ENCODE measurements at regions not wholly inside any gene's neighbourhood (a gene's known extent, or its start where the extent isn't known, plus 50 kb on each side); places are given as distances from the start of the nearest gene placed in this dataset.
"Not testable (repeated sequence)": the region's sequence is repeated elsewhere in the genome, so short reads cannot be mapped to it uniquely, and the experiment has no call there.

- ATAC-seq = no peak
- Mint-ChIP-seq H3K4me3 (no peak overlapping the region), H3K27me3 (peaks cover 0 to 13% (median 2%) of the 10 kb centered on the region in 5 donors), H3K27ac (no peak overlapping the region), H3K9me3 (no peaks in the 10 kb centered on the region), H3K36me3 (no peaks in the 10 kb centered on the region), H3K4me1 (no peaks in the 10 kb centered on the region)
- no peak for DNase-seq
- POLR2A ChIA-PET = no interaction called here
These were observed 298.8 kb downstream of the MEX3B start for GRCh38 chr15:81747026-81747425.

- Mint-ChIP-seq H3K9me3 (peaks cover 0 to 4% (median 0%) of the 10 kb centered on the region in 9 donors), H3K36me3 (no peaks in the 10 kb centered on the region), H3K27me3 (peaks cover 0 to 2% (median 0%) of the 10 kb centered on the region in 5 donors), H3K27ac (no peak overlapping the region), H3K4me1 (no peaks in the 10 kb centered on the region), H3K4me3 (no peak overlapping the region)
- DNase-seq (no peak), ATAC-seq (no peak)
- POLR2A ChIA-PET = no interaction called here
These were observed 301.5 kb downstream of the MEX3B start for GRCh38 chr15:81744364-81744763.

- H3K27me3 Mint-ChIP-seq = peaks cover 0 to 1% (median 0%) of the 10 kb centered on the region in 5 donors
- POLR2A ChIA-PET = no interaction called here
- no peak overlapping the region for H3K4me3 Mint-ChIP-seq
- H3K36me3 Mint-ChIP-seq = no peaks in the 10 kb centered on the region
- H3K27ac Mint-ChIP-seq = no peak overlapping the region
- H3K9me3 Mint-ChIP-seq = peaks cover 0 to 5% (median 0%) of the 10 kb centered on the region in 9 donors
- no peaks in the 10 kb centered on the region for H3K4me1 Mint-ChIP-seq
- ATAC-seq = no peak
- no peak for DNase-seq
These were observed 305.4 kb downstream of the MEX3B start for GRCh38 chr15:81740416-81740815.

- H3K36me3 Mint-ChIP-seq = no peaks in the 10 kb centered on the region
- no peak overlapping the region for H3K4me3 Mint-ChIP-seq
- DNase-seq (no peak), ATAC-seq (no peak)
- POLR2A ChIA-PET = no interaction called here
- H3K9me3 Mint-ChIP-seq = peaks cover 0 to 11% (median 0%) of the 10 kb centered on the region in 9 donors
- H3K27ac Mint-ChIP-seq = no peak overlapping the region
- peaks cover 2 to 29% (median 8%) of the 10 kb centered on the region in 5 donors for H3K27me3 Mint-ChIP-seq
- no peaks in the 10 kb centered on the region for H3K4me1 Mint-ChIP-seq
These were observed 316.5 kb downstream of the MEX3B start for GRCh38 chr15:81729340-81729739.

- POLR2A ChIA-PET = no interaction called here
- H3K9me3 Mint-ChIP-seq = peaks cover 0 to 11% (median 0%) of the 10 kb centered on the region in 9 donors
- H3K4me3 Mint-ChIP-seq = no peak overlapping the region
- H3K4me1 Mint-ChIP-seq = no peaks in the 10 kb centered on the region
- DNase-seq (no peak), ATAC-seq (no peak)
- no peaks in the 10 kb centered on the region for H3K36me3 Mint-ChIP-seq
- H3K27me3 Mint-ChIP-seq = peaks cover 2 to 29% (median 8%) of the 10 kb centered on the region in 5 donors
- no peak overlapping the region for H3K27ac Mint-ChIP-seq
These were observed 317.1 kb downstream of the MEX3B start for GRCh38 chr15:81728726-81729125.

- H3K36me3 Mint-ChIP-seq = no peaks in the 10 kb centered on the region
- ATAC-seq (no peak), DNase-seq (no peak)
These were observed 320.2 kb downstream of the MEX3B start for GRCh38 chr15:81725590-81725989.

GRCh38 chr15:81724536-81724935 is 321.3 kb downstream of the MEX3B start:
- DNase-seq (no peak), ATAC-seq (no peak)
- no peak overlapping the region for H3K4me3 Mint-ChIP-seq
- H3K36me3 Mint-ChIP-seq = no peaks in the 10 kb centered on the region
- POLR2A ChIA-PET = no interaction called here
- H3K4me1 Mint-ChIP-seq = no peaks in the 10 kb centered on the region
- H3K27ac Mint-ChIP-seq = no peak overlapping the region
- H3K27me3 Mint-ChIP-seq = peaks cover 2 to 30% (median 6%) of the 10 kb centered on the region in 5 donors
- H3K9me3 Mint-ChIP-seq = peaks cover 0 to 11% (median 0%) of the 10 kb centered on the region in 9 donors

More at GRCh38 chr15:81725590-81725989, 320.2 kb downstream of the MEX3B start:
- no peak overlapping the region for H3K27ac Mint-ChIP-seq
- POLR2A ChIA-PET = no interaction called here
- H3K27me3 Mint-ChIP-seq = peaks cover 2 to 29% (median 8%) of the 10 kb centered on the region in 5 donors
- peaks cover 0 to 11% (median 4%) of the 10 kb centered on the region in 9 donors for H3K9me3 Mint-ChIP-seq
- no peaks in the 10 kb centered on the region for H3K4me1 Mint-ChIP-seq
- no peak overlapping the region for H3K4me3 Mint-ChIP-seq

GRCh38 chr15:81723701-81724100 is 322.1 kb downstream of the MEX3B start:
- H3K9me3 Mint-ChIP-seq = peaks cover 0 to 11% (median 0%) of the 10 kb centered on the region in 9 donors
- POLR2A ChIA-PET = no interaction called here
- DNase-seq = no peak

GRCh38 chr15:81723113-81723651 is 322.6 kb downstream of the MEX3B start:
- no peak for ATAC-seq
- Mint-ChIP-seq H3K4me1 (no peaks in the 10 kb centered on the region), H3K27ac (no peak overlapping the region), H3K27me3 (peaks cover 1 to 38% (median 6%) of the 10 kb centered on the region in 5 donors), H3K9me3 (peaks cover 0 to 11% (median 0%) of the 10 kb centered on the region in 9 donors), H3K36me3 (no peaks in the 10 kb centered on the region), H3K4me3 (no peak overlapping the region)
- POLR2A ChIA-PET = no interaction called here
- DNase-seq = no peak

More at GRCh38 chr15:81723701-81724100, 322.1 kb downstream of the MEX3B start:
- H3K4me3 Mint-ChIP-seq = no peak overlapping the region
- no peaks in the 10 kb centered on the region for H3K36me3 Mint-ChIP-seq
- ATAC-seq = no peak
- H3K27me3 Mint-ChIP-seq = peaks cover 4 to 38% (median 6%) of the 10 kb centered on the region in 5 donors
- no peak overlapping the region for H3K27ac Mint-ChIP-seq
- no peaks in the 10 kb centered on the region for H3K4me1 Mint-ChIP-seq

GRCh38 chr15:81716468-81716867 is 329.4 kb downstream of the MEX3B start:
- POLR2A ChIA-PET, H3K27ac Mint-ChIP-seq, ATAC-seq, H3K4me1 Mint-ChIP-seq, DNase-seq, H3K4me3 Mint-ChIP-seq, H3K36me3 Mint-ChIP-seq: not testable (repeated sequence)
- H3K27me3 Mint-ChIP-seq = peaks cover 2 to 44% (median 11%) of the 10 kb centered on the region in 5 donors
- H3K9me3 Mint-ChIP-seq = peaks cover 0 to 14% (median 7%) of the 10 kb centered on the region in 9 donors

- H3K27ac Mint-ChIP-seq = no peak overlapping the region
- H3K4me3 Mint-ChIP-seq = no peak overlapping the region
These were observed 335.5 kb downstream of the MEX3B start for GRCh38 chr15:81710328-81710727.

GRCh38 chr15:81706816-81707346 is 332.9 kb upstream of the TMC3 start:
- H3K9me3 Mint-ChIP-seq, POLR2A ChIA-PET, DNase-seq, ATAC-seq, H3K4me1 Mint-ChIP-seq, H3K27ac Mint-ChIP-seq, H3K36me3 Mint-ChIP-seq, H3K4me3 Mint-ChIP-seq: not testable (repeated sequence)
- H3K27me3 Mint-ChIP-seq = peaks cover 1 to 14% (median 11%) of the 10 kb centered on the region in 5 donors

More at GRCh38 chr15:81710328-81710727, 335.5 kb downstream of the MEX3B start:
- DNase-seq (no peak), ATAC-seq (no peak)
- peaks cover 1 to 24% (median 16%) of the 10 kb centered on the region in 5 donors for H3K27me3 Mint-ChIP-seq
- peaks cover 0 to 2% (median 0%) of the 10 kb centered on the region in 3 donors for H3K36me3 Mint-ChIP-seq
- peaks cover 0 to 5% (median 2%) of the 10 kb centered on the region in 9 donors for H3K9me3 Mint-ChIP-seq
- H3K4me1 Mint-ChIP-seq = no peaks in the 10 kb centered on the region
- POLR2A ChIA-PET = no interaction called here

- H3K4me3 Mint-ChIP-seq, H3K9me3 Mint-ChIP-seq, H3K36me3 Mint-ChIP-seq, ATAC-seq, H3K4me1 Mint-ChIP-seq, DNase-seq, POLR2A ChIA-PET, H3K27ac Mint-ChIP-seq, H3K27me3 Mint-ChIP-seq: not testable (repeated sequence)
These were observed 331.7 kb upstream of the TMC3 start for GRCh38 chr15:81705727-81706126.

GRCh38 chr15:81686021-81686420 is 312.0 kb upstream of the TMC3 start:
- peaks cover 0 to 24% (median 7%) of the 10 kb centered on the region in 5 donors for H3K27me3 Mint-ChIP-seq
- peaks cover 0 to 9% (median 0%) of the 10 kb centered on the region in 3 donors for H3K36me3 Mint-ChIP-seq
- peaks cover 3 to 18% (median 14%) of the 10 kb centered on the region in 9 donors for H3K9me3 Mint-ChIP-seq
- H3K4me1 Mint-ChIP-seq = no peaks in the 10 kb centered on the region
- no peak for DNase-seq
- H3K4me3 Mint-ChIP-seq = no peak overlapping the region
- no peak for ATAC-seq
- H3K27ac Mint-ChIP-seq = no peak overlapping the region
- POLR2A ChIA-PET = no interaction called here

All from naive thymus-derived CD8-positive, alpha-beta T cell (primary cell).